Duodenal mucosa (tissue), 2 donors: ENCODE measurements at regions not wholly inside any gene's neighbourhood (a gene's known extent, or its start where the extent isn't known, plus 50 kb on each side); places are given as distances from the start of the nearest gene placed in this dataset.

Source experiments
- H3K27ac ChIP-seq: one replicate; pipeline ENCODE4 v1.7.0; 2013; ENCODE audit warnings: low read depth, low read length
- H3K27me3 ChIP-seq, 2 donors: one replicate each; pipeline ENCODE4 v1.7.0; 2013; ENCODE audit warnings: low read length in 2 of 2, control low read depth in 1 of 2; ENCODE audit not compliant: insufficient read depth in 2 of 2, control insufficient read depth in 1 of 2
- H3K36me3 ChIP-seq, 2 donors: one replicate each; pipeline ENCODE4 v1.7.0; 2013; ENCODE audit warnings: low read length in 2 of 2, control low read depth in 1 of 2; ENCODE audit not compliant: insufficient read depth in 2 of 2, control insufficient read depth in 1 of 2
- H3K4me1 ChIP-seq, 2 donors: one replicate each; pipeline ENCODE4 v1.7.0; 2013; ENCODE audit warnings: low read length in 2 of 2, control low read depth in 1 of 2; ENCODE audit not compliant: insufficient read depth in 2 of 2, control insufficient read depth in 1 of 2
- H3K4me3 ChIP-seq, 2 donors: one replicate each; pipeline ENCODE4 v1.7.0; 2013; ENCODE audit warnings: low read length in 2 of 2, low read depth in 1 of 2
- H3K9ac ChIP-seq, 2 donors: one replicate each; pipeline ENCODE4 v1.7.0; 2013; ENCODE audit warnings: low read length in 2 of 2, low read depth in 1 of 2
- H3K9me3 ChIP-seq, 2 donors: one replicate each; pipeline ENCODE4 v1.7.0; 2013; ENCODE audit warnings: low read length in 2 of 2, control low read depth in 1 of 2; ENCODE audit not compliant: control insufficient read depth in 1 of 2

- peaks cover 0 to 2% of the 10 kb centered on the region in 2 donors for H3K9me3 ChIP-seq
- H3K27ac ChIP-seq: no peak overlapping the region
- no peaks in the 10 kb centered on the region for H3K36me3 ChIP-seq
- no peaks in the 10 kb centered on the region for H3K4me1 ChIP-seq
- H3K4me3 ChIP-seq: no peak overlapping the region
- no peak overlapping the region for H3K9ac ChIP-seq
- H3K27me3 ChIP-seq: no peaks in the 10 kb centered on the region
These were observed 199.2 kb upstream of the CDH4 start for GRCh38 chr20:61052776-61053442.

DNA sequence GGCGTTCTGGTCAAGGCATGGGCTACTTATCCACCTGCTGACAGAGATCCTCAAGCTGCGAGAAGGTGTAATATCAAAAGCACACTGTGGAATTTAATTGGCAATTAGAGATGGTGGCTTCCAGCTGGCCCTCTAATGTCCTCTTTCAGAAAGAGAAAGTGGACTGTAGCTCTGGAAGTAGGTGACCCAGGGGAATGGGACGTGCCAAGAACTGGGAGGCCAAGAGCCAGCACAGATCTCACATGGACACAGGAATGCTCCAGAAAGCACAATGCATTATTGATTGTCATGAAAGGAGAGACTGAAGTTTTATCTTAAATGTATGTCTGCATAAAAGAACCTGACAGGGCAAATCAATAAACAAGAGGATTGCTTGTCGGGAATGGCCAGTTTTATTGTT is 198.6 kb upstream of the CDH4 start:
- Histone ChIP-seq H3K9me3 (peaks cover 0 to 2% of the 10 kb centered on the region in 2 donors), H3K27ac (no peak overlapping the region), H3K9ac (no peak overlapping the region), H3K27me3 (no peaks in the 10 kb centered on the region), H3K36me3 (no peaks in the 10 kb centered on the region), H3K4me1 (no peaks in the 10 kb centered on the region), H3K4me3 (no peak overlapping the region)

- Histone ChIP-seq H3K9me3 (no peaks in the 10 kb centered on the region), H3K4me1 (no peaks in the 10 kb centered on the region), H3K27ac (no peak overlapping the region), H3K4me3 (no peak overlapping the region), H3K36me3 (no peaks in the 10 kb centered on the region), H3K9ac (no peak overlapping the region), H3K27me3 (no peaks in the 10 kb centered on the region)
These were observed 198.2 kb upstream of the CDH4 start for GRCh38 chr20:61053889-61054288.

DNA sequence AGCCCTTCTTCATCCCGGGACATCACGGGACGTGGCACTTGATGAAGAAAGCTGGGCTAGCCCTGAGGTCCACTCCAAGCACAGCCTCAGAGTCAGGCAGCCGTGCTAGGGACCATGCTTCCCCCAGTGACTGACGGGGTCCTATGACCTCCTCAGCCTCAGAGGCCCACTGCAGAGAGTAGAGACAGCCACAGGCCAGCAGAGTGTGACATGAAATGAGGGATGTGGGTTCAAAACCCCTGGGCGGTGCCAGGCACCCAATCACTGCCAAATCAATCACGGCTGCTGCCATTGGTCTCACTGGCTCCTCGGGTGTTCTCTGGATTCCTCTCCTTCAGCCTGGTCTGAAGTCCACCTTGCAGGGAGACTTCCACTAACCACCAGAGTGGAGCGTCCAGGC is 197.7 kb upstream of the CDH4 start:
- Histone ChIP-seq H3K9me3 (no peaks in the 10 kb centered on the region), H3K27me3 (no peaks in the 10 kb centered on the region), H3K4me1 (no peaks in the 10 kb centered on the region), H3K9ac (no peak overlapping the region), H3K4me3 (no peak overlapping the region), H3K27ac (no peak overlapping the region), H3K36me3 (no peaks in the 10 kb centered on the region)

DNA sequence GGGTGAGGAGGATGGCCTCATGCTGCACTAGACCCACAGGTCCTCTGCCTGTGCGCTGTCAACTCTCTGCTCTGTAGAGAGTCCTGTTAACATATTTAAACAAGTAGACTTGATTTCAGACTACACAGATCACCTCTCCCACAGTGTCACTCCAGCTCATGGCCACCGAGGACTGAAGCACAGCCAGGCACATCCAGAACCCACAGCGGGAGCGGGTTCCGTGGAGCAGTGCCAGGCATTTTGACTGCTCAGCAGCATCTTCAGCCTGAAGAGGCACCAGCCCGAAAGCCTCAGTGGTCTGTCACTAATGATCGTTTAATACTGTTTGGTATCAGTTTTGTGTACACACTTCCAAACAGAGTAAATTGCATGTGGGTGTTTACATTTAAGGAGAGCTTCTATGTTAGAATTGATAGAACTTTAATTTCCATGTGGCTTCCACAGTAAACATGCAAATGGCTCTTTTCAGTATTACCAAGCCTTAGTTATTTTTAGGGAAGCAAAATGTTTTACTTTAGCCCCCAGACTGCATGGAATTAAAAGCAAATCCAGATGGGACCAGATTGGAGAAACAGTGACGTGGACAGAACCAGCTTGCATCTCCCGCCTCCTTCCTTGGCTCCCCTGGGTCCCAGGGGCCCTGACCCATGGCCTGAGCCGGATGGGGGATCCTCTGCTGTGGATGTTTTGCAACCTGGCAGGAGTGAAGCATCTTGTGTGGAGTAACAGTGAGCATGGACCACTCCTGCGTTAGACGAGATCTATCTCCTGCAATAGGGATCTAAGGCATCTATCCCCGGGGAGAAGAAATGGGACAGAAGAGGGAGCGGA is 196.7 kb upstream of the CDH4 start:
- Histone ChIP-seq H3K27me3 (no peaks in the 10 kb centered on the region), H3K27ac (peak overlapping the region; percentile 6), H3K9me3 (peaks cover 0 to 3% of the 10 kb centered on the region in 2 donors), H3K36me3 (no peaks in the 10 kb centered on the region), H3K4me3 (no peak overlapping the region), H3K9ac (no peak overlapping the region), H3K4me1 (no peaks in the 10 kb centered on the region)

DNA sequence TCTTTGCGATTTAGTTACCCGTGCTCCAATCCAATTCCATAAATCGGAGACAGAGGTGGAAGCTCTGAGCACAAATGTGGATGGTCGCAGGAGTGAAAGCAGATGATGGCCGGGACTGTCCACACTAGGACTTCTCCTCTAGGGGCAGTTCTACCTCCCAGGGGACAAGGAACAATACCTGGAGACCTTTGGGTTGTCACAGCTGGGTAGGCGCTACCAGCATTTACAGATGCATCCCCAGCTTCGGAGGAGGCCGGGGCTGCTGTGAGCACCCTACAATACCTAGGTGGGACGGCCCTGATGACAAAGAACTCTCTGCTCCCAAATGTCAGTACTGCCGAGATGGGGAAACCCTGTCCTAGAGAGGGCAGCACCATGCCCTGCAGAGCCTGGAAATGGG is 195.9 kb upstream of the CDH4 start:
- Histone ChIP-seq H3K4me1 (no peaks in the 10 kb centered on the region), H3K36me3 (no peaks in the 10 kb centered on the region), H3K9me3 (peaks cover 0 to 10% of the 10 kb centered on the region in 2 donors), H3K27ac (peak overlapping the region; percentile 6), H3K9ac (no peak overlapping the region), H3K4me3 (no peak overlapping the region), H3K27me3 (no peaks in the 10 kb centered on the region)

DNA sequence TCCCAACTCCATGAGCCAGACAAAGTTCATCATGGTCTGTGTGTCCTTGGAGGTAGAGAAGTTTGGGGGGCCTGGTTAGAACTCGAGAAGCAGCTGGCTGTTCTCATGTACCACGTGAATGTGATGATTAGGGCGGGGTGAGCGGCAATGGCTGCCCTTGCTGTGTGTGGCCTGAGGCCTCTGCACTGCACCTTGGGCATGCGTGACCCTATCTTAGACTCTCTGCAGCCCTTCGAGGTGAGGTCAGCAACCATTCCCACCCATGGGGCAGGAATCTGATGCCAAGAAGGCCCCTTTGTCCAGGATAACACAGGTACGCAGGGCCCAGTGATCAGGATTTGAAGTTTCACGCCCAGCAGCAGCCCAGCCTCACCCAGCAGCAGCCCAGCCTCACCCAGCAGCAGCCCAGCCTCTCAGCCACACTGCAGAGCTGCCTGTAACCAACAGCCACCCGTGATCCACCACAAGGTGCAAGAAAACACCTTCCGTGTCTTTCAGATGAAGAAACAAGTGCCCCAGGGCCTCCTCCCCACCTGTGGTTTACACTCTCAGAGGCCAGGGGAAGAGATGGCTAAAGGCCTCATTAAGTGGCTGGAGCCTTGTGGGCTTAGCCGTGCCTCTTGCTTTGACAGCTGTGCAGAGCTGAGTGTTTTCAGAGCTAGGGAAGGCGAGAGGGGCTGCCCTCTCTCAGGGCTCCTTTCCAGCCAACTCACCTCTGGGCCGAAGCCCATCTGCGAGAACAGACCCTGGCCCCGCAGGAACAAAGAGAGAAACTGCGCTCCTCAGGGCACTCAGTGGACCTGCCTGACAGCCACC is 195.2 kb upstream of the CDH4 start:
- Histone ChIP-seq H3K9me3 (peaks cover 0 to 13% of the 10 kb centered on the region in 2 donors), H3K36me3 (no peaks in the 10 kb centered on the region), H3K4me1 (no peaks in the 10 kb centered on the region), H3K4me3 (no peak overlapping the region), H3K27me3 (no peaks in the 10 kb centered on the region), H3K9ac (no peak overlapping the region), H3K27ac (no peak overlapping the region)

DNA sequence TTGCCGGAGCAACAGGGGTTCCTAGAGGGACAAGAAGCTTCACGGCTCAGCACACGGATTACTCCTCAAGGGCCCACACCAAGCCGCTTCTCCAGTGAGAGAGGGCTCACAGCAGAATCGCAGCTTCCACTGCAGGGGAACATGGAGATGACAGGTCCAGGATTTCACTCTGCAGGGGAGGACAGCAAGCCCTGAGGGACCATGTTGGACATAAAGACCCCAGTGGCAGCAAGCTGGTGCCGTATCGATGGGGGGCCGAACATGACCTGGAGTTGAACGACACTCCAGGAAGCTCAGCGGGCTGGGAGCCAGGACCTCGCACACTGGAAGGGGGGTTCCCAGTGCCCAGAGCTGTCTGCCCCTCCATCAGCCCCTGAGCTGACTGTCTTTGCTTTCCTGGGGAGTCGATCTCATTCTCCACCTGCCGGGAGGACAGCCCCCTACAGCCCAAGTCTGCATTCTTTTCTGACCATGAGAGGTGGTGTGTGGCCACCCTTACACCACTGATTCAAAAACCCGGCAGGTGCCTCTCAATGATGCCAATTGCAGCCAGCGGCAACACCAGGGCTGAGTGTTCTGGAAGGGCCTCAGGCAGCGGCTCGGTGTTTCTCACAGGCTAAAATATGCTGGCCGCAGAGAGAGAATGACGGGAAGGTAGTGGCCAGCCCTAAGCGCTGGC is 194.5 kb upstream of the CDH4 start:
- Histone ChIP-seq H3K9ac (no peak overlapping the region), H3K27ac (no peak overlapping the region), H3K9me3 (peaks cover 0 to 13% of the 10 kb centered on the region in 2 donors), H3K27me3 (no peaks in the 10 kb centered on the region), H3K4me1 (no peaks in the 10 kb centered on the region), H3K36me3 (no peaks in the 10 kb centered on the region), H3K4me3 (no peak overlapping the region)

DNA sequence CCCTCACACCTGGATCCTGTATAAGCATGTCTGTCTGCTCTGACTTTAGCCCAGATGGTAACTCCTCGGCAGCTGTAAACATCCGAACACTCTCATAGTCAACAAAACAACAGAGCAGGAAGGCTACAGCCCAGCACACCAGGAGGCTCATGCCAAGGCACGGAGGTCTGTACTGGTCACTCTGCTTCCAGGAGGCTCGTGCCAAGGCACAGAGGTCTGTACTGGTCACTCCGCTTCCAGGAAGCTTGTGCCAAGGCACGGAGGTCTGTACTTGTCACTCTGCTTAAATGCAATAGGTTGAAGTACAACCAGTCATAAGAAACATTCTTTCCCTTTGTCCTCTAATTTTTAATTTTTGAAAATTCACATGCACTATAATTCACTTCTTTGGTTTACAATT is 190.1 kb upstream of the CDH4 start:
- Histone ChIP-seq H3K27me3 (no peaks in the 10 kb centered on the region), H3K9ac (no peak overlapping the region), H3K9me3 (peaks cover 0 to 17% of the 10 kb centered on the region in 2 donors), H3K27ac (no peak overlapping the region), H3K36me3 (no peaks in the 10 kb centered on the region), H3K4me3 (no peak overlapping the region), H3K4me1 (no peaks in the 10 kb centered on the region)
